ENCODE measurements at regions not wholly inside any gene's neighbourhood (a gene's known extent, or its start where the extent isn't known, plus 50 kb on each side); places are given as distances from the start of the nearest gene placed in this dataset.

DNA sequence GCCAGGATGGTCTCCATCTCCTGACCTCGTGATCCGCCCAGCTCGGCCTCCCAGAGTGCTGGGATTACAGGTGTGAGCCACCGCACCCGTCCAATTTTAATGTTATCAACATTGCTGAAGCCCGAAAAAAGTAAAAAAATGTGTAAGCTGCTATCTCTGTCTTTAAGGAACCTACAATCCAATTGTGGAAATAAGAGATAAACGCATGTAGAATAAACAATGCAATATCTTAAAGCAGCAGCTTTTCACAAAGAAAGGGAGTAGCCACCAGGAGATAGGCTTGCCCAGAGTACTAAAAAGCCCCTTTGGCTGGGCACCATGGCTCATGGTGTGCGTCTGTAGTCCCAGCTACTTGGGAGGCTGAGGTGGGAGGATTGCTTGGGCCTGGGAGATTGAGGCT lies 282.9 kb upstream of the LYZL1 start:
- no peak for ATAC-seq
- TF ChIP-seq, protein P1, sequence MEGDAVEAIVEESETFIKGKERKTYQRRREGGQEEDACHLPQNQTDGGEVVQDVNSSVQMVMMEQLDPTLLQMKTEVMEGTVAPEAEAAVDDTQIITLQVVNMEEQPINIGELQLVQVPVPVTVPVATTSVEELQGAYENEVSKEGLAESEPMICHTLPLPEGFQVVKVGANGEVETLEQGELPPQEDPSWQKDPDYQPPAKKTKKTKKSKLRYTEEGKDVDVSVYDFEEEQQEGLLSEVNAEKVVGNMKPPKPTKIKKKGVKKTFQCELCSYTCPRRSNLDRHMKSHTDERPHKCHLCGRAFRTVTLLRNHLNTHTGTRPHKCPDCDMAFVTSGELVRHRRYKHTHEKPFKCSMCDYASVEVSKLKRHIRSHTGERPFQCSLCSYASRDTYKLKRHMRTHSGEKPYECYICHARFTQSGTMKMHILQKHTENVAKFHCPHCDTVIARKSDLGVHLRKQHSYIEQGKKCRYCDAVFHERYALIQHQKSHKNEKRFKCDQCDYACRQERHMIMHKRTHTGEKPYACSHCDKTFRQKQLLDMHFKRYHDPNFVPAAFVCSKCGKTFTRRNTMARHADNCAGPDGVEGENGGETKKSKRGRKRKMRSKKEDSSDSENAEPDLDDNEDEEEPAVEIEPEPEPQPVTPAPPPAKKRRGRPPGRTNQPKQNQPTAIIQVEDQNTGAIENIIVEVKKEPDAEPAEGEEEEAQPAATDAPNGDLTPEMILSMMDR (IDR thresholded peaks at IDR 0.05), result no peak
- intact Hi-C loops (cut with DNase I), result no loop called here

DNA sequence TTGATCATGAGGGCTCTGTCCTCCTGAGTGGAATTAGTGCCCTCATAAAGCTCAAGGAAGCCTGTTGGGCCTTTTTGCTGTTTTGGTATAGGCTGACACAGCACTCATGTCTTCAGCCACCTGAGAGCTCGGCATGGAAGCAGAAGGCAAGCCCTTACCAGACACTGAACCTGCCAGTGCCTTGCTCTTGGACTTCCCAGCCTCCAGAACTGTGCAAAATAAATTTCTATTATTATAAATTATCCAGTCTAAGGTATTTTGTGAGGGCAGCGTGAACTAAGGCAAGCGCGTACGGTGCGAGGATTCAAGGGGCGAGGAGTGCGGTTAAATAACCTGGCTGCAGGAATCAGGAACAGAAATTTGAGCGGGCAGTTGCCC lies 281.5 kb upstream of the LYZL1 start:
- H3K9me3 ChIP-seq, result no peaks in the 10 kb centered on the region
- H3K4me3 ChIP-seq, result no peak overlapping the region
- DNase-seq, result no peak
- intact Hi-C loops (cut with DNase I), result no loop called here
- H3K27ac ChIP-seq, result no peak overlapping the region
- H3K27me3 ChIP-seq (ENCODE audit: low read depth), result no peaks in the 10 kb centered on the region
- no peaks in the 10 kb centered on the region for H3K4me1 ChIP-seq
- no peaks in the 10 kb centered on the region for H3K36me3 ChIP-seq
- ATAC-seq, result no peak
- TF ChIP-seq, protein P1 (IDR thresholded peaks at IDR 0.05), result no peak

More for the DNA sequence above, 282.9 kb upstream of the LYZL1 start:
- no peak overlapping the region for H3K27ac ChIP-seq
- H3K27me3 ChIP-seq (ENCODE audit: low read depth), result no peaks in the 10 kb centered on the region
- H3K4me3 ChIP-seq, result no peak overlapping the region
- DNase-seq, result no peak
- no peaks in the 10 kb centered on the region for H3K36me3 ChIP-seq
- no peaks in the 10 kb centered on the region for H3K4me1 ChIP-seq
- H3K9me3 ChIP-seq, result no peaks in the 10 kb centered on the region

DNA sequence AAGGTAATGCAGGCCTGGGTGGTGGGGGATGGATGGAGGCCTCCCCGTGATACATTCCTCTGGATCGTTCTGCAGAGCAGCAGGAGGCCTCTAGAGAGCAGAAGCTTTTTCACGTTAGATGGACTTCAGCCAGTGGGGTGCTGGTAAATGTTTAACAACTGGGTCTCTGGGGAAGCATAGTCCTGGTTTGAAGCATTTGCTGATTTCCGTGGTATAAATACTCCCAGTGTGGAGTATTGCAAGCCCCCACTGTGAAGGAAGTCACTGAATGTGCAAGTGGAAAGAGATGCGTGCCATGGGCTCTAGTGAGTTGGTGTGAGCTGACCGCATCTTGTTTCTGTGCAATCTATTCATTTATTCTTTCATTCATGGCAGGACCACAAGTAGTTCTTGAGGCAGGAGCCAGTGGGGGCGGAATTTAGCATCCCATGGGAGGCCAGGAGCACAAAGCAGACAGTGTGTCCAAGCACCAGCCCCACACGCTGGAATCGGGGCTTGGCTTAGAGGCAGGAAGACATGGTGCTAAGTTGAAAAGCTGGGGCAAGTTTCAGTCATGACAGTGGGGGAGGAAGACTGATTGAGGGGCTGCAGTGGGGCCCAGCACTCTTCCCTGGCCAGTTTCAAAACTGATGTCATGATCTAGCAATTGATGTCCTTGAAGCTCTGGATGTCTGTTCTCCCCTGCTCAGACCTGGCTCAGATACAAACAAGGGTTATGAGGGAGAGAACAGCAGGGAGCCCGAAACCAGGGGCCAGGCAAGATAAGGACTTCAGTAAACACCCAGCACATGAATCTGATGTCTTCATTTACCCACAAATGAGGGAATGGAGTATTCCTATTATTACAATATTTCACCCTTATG lies 280.9 kb upstream of the LYZL1 start:
- H3K4me1 ChIP-seq, result no peaks in the 10 kb centered on the region

DNA sequence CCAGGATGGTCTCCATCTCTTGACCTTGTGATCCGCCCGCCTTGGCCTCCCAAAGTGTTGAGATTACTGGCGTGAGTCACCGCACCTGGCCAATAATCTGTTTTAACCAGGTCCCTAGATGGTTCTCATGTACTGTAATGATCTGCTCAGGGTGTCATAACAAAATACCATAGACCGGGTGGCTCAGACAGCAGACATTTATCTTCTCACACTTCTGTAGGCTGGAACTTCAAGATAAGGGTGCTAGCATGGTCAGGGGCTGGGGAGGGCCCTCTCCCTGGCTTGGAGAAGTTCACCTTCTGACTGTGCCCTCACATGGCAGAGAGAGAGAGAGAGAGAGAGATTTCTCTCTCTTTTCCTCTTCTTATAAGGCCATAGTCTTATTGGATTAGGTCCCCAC lies 279.4 kb upstream of the LYZL1 start:
- Histone ChIP-seq H3K27me3 (ENCODE audit: low read depth) (no peaks in the 10 kb centered on the region), H3K4me1 (no peaks in the 10 kb centered on the region), H3K36me3 (no peaks in the 10 kb centered on the region), H3K9me3 (no peaks in the 10 kb centered on the region), H3K27ac (no peak overlapping the region), H3K4me3 (no peak overlapping the region)
- intact Hi-C loops (cut with DNase I), result no loop called here
- TF ChIP-seq, protein P1 (IDR thresholded peaks at IDR 0.05), result no peak
- ATAC-seq, result no peak
- DNase-seq, result no peak

More for the DNA sequence above, 280.9 kb upstream of the LYZL1 start:
- no peaks in the 10 kb centered on the region for H3K36me3 ChIP-seq
- no peak overlapping the region for H3K4me3 ChIP-seq
- intact Hi-C loops (cut with DNase I), result no loop called here
- ATAC-seq (no peak), DNase-seq (no peak)
- TF ChIP-seq, protein P1 (IDR thresholded peaks at IDR 0.05), result no peak
- no peaks in the 10 kb centered on the region for H3K9me3 ChIP-seq
- H3K27ac ChIP-seq, result no peak overlapping the region
- H3K27me3 ChIP-seq (ENCODE audit: low read depth), result no peaks in the 10 kb centered on the region

DNA sequence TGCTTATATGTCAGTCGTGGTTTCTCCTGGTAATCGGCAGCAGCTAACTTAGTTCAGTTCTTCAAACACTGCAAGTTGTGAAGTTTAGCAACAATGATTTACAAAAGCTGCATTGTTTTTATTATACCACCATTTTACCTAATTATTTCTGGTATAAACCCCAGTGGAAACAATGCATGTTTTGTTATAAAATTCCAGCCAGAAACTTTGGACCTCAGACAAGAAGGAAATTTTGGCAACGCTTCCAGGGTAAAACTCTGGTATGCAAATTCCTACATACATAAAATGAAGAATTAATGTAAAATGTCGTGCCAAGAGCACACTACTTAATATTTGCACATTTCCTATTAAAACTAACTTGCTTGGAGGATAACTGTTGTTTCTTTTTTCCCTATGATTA lies 277.4 kb upstream of the LYZL1 start:
- DNase-seq (no peak), ATAC-seq (no peak)
- no peaks in the 10 kb centered on the region for H3K4me1 ChIP-seq
- no peaks in the 10 kb centered on the region for H3K27me3 ChIP-seq (ENCODE audit: low read depth)
- TF ChIP-seq, protein P1 (IDR thresholded peaks at IDR 0.05), result no peak
- H3K9me3 ChIP-seq, result no peaks in the 10 kb centered on the region
- no peaks in the 10 kb centered on the region for H3K36me3 ChIP-seq
- no peak overlapping the region for H3K27ac ChIP-seq
- intact Hi-C loops (cut with DNase I), result no loop called here
- no peak overlapping the region for H3K4me3 ChIP-seq
